IMR-90 (cell line): ENCODE measurements at regions not wholly inside any gene's neighbourhood (a gene's known extent, or its start where the extent isn't known, plus 50 kb on each side); places are given as distances from the start of the nearest gene placed in this dataset.

Experiments used
- ATAC-seq: fragments of 200-7000 bp; cut with Tn5 transposase; 2 replicates; pipeline ENCODE4 v1.9.1; 2020; ENCODE audit warnings: low read depth, mild to moderate bottlenecking, moderate library complexity
- BruUV-seq: library from RNA; stranded (reverse); fragments of 400-500 nt; replicated peaks from 2 replicates; lab custom pipeline; 2021; lab: Mats Ljungman, UMichigan
- CTCF ChIA-PET: fragments of 300-600 bp; formaldehyde crosslinking; extraction: SDS; loops from one replicate; lab custom pipeline; 2021; ENCODE audit warnings: antibody characterized with exemption; lab: Yijun Ruan, JAX
- POLR2A ChIA-PET: fragments of 300-600 bp; sonication (Branson Sonifier 250); formaldehyde crosslinking; loops from one replicate; lab custom pipeline; 2022; ENCODE audit warnings: antibody characterized with exemption; ENCODE audit not compliant: unreplicated experiment; lab: Charles Lee
- DNase-seq: peaks from one replicate; pipeline ENCODE4 v3.0.0; 2013
- H2AFZ ChIP-seq: replicated peaks from 2 replicates; pipeline ENCODE3; 2013; ENCODE audit warnings: low read length, mild to moderate bottlenecking; ENCODE audit not compliant: poor library complexity
- H2AK5ac ChIP-seq: 2 replicates; pipeline ENCODE4 v1.6.1; 2013; ENCODE audit warnings: low read depth, low read length, inconsistent platforms
- H2AK9ac ChIP-seq: replicated peaks from 2 replicates; pipeline ENCODE3; 2013; ENCODE audit warnings: mild to moderate bottlenecking, low read depth, low read length, moderate library complexity; ENCODE audit not compliant: poor library complexity
- H2BK120ac ChIP-seq: 2 replicates; pipeline ENCODE4 v1.6.1; 2013; ENCODE audit warnings: low read depth, low read length, inconsistent platforms
- H2BK15ac ChIP-seq: 3 replicates; pipeline ENCODE4 v1.6.1; 2013; ENCODE audit warnings: low read depth, low read length, inconsistent platforms
- H2BK20ac ChIP-seq: 2 replicates; pipeline ENCODE4 v1.6.1; 2013; ENCODE audit warnings: low read depth, mild to moderate bottlenecking, inconsistent platforms, low read length, moderate library complexity
- H2BK5ac ChIP-seq: 2 replicates; pipeline ENCODE4 v1.6.1; 2013; ENCODE audit warnings: mild to moderate bottlenecking, low read depth, low read length, inconsistent platforms; ENCODE audit not compliant: poor library complexity, severe bottlenecking
- H3K14ac ChIP-seq: replicated peaks from 2 replicates; pipeline ENCODE4 v1.6.1; 2013; ENCODE audit warnings: low read depth, low read length, inconsistent platforms
- H3K18ac ChIP-seq: 2 replicates; pipeline ENCODE4 v1.6.1; 2013; ENCODE audit warnings: low read depth, low read length, control low read depth
- H3K23ac ChIP-seq: 2 replicates; pipeline ENCODE4 v1.6.1; 2013; ENCODE audit warnings: low read depth, low read length, inconsistent platforms
- H3K27ac ChIP-seq: 2 replicates; pipeline ENCODE4 v1.5.1; 2013; ENCODE audit warnings: mild to moderate bottlenecking, control low read depth, low read length; ENCODE audit not compliant: insufficient read depth
- H3K27me3 ChIP-seq: 2 replicates; pipeline ENCODE4 v1.6.1; 2013; ENCODE audit warnings: low read length; ENCODE audit not compliant: control insufficient read depth, insufficient read depth
- H3K36me3 ChIP-seq: 2 replicates; pipeline ENCODE4 v1.6.1; 2013; ENCODE audit warnings: low read length, mixed read lengths; ENCODE audit not compliant: control insufficient read depth, insufficient read depth
- H3K4ac ChIP-seq: 2 replicates; pipeline ENCODE4 v1.6.1; 2013; ENCODE audit warnings: low read depth, low read length, inconsistent platforms
- H3K4me1 ChIP-seq: 2 replicates; pipeline ENCODE4 v1.6.1; 2013; ENCODE audit warnings: low read length, mixed read lengths; ENCODE audit not compliant: control insufficient read depth, insufficient read depth
- H3K4me2 ChIP-seq: 2 replicates; pipeline ENCODE4 v1.6.1; 2013; ENCODE audit warnings: low read depth, mild to moderate bottlenecking, control low read depth, low read length, moderate library complexity
- H3K4me3 ChIP-seq: 2 replicates; pipeline ENCODE4 v1.5.1; 2013; ENCODE audit warnings: low read depth, mild to moderate bottlenecking, control low read depth, low read length, moderate library complexity; ENCODE audit not compliant: insufficient read depth
- H3K56ac ChIP-seq: 2 replicates; pipeline ENCODE4 v1.6.1; 2013; ENCODE audit warnings: low read length, inconsistent platforms; ENCODE audit not compliant: insufficient read depth; ENCODE audit errors: extremely low read depth
- H3K79me1 ChIP-seq, 2 experiments: 2 replicates each; pipeline ENCODE4 v1.6.1; 2013; ENCODE audit warnings: low read length in 2 of 2, inconsistent platforms in 1 of 2, low read depth in 1 of 2
- H3K9ac ChIP-seq: 2 replicates; pipeline ENCODE4 v1.6.1; 2013; ENCODE audit warnings: low read depth, low read length, control low read depth
- H3K9me1 ChIP-seq: 2 replicates; pipeline ENCODE4 v1.6.1; 2013; ENCODE audit warnings: low read length, inconsistent platforms; ENCODE audit not compliant: insufficient read depth
- H3K9me3 ChIP-seq: 2 replicates; pipeline ENCODE4 v1.6.1; 2013; ENCODE audit warnings: low read length; ENCODE audit not compliant: control insufficient read depth, insufficient read depth
- H4K20me1 ChIP-seq: 2 replicates; pipeline ENCODE4 v1.6.1; 2013; ENCODE audit warnings: low read length, inconsistent platforms; ENCODE audit not compliant: insufficient read depth
- H4K5ac ChIP-seq: 2 replicates; pipeline ENCODE4 v1.6.1; 2013; ENCODE audit warnings: mild to moderate bottlenecking, low read depth, low read length, control low read depth
- H4K8ac ChIP-seq, 2 experiments: 2 replicates each; pipeline ENCODE4 v1.6.1; 2013; ENCODE audit warnings: low read depth in 2 of 2, low read length in 2 of 2, control low read depth in 1 of 2, inconsistent platforms in 1 of 2
- H4K91ac ChIP-seq: 2 replicates; pipeline ENCODE4 v1.6.1; 2013; ENCODE audit warnings: low read depth, low read length, inconsistent platforms; ENCODE audit not compliant: insufficient read depth
- CEBPB ChIP-seq: IDR thresholded peaks from 2 replicates; pipeline ENCODE4 v1.6.1; 2012; ENCODE audit warnings: low read depth, low read length, improper control_type of control experiment
- MXI1 ChIP-seq: IDR thresholded peaks from 2 replicates; pipeline ENCODE4 v1.6.1; 2012; ENCODE audit warnings: low read depth, mild to moderate bottlenecking, low read length, moderate library complexity, borderline replicate concordance
- RAD21 ChIP-seq: IDR thresholded peaks from 2 replicates; pipeline ENCODE4 v1.6.1; 2012; ENCODE audit warnings: low read length, improper control_type of control experiment
- WGBS, 2 experiments: methylation state at CpG; one replicate each; pipeline versions ENCODE4 v1.1.5 to v1.1.7; 2013; ENCODE audit warnings: missing lambda C conversion rate in 2 of 2; ENCODE audit not compliant: insufficient read length in 1 of 2; ENCODE audit errors: extremely low coverage in 2 of 2; 5-methylcytosine and 5-hydroxymethylcytosine counted together
- dilution Hi-C: fragments of 300-500 bp; cut with HindIII; formaldehyde crosslinking; loops from one replicate; pipeline ENCODE4 v1.14.3; 2018; ENCODE audit warnings: low sequenced_read_pairs; ENCODE audit not compliant: unreplicated experiment
- in situ Hi-C: fragments of 300-500 bp; cut with MboI; formaldehyde crosslinking; loops from 3 replicates; pipeline ENCODE4 v1.14.3; 2019; ENCODE audit warnings: low sequenced_read_pairs, inconsistent platforms, mixed read lengths
- intact Hi-C: fragments of 100-400 bp; cut with micrococcal nuclease; formaldehyde crosslinking; loops from 2 replicates; pipeline ENCODE4 v1.10.0; 2022
- TF ChIP-seq, protein P1 (sequence below): fragments of 150-350 bp; IDR thresholded peaks from 2 replicates; pipeline ENCODE4 v1.6.1; 2016; ENCODE audit warnings: low read depth, mild to moderate bottlenecking, low read length, moderate library complexity, borderline replicate concordance

DNA sequence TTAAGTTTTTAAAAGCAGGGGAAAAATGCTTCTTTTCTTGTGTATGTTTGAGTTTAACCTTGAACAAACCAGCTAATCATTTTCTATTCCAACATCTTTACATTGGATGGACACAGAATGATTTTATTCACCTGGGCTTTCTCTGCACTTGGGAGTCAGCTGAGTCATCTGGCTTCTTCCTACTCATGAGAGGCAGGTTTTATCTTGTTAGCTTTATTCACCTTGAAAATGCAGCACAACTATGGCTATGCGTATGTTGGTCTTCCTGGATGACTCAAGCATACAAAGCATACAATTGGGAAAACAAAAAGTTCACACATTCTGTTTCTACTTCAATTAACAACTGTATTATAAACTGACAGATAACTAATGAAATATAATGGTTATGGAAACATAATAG, 737.7 kb downstream of the FRK start:
- no peak overlapping the region for H3K4me2 ChIP-seq
- POLR2A ChIA-PET: no interaction called here

More for the DNA sequence above, 737.7 kb downstream of the FRK start:
- H3K36me3 ChIP-seq: no peaks in the 10 kb centered on the region
- no peak overlapping the region for H3K56ac ChIP-seq
- no peak overlapping the region for H4K5ac ChIP-seq
- no peak overlapping the region for H2AK5ac ChIP-seq
- no peaks in the 10 kb centered on the region for H3K79me1 ChIP-seq
- no peak overlapping the region for H2BK15ac ChIP-seq
- no peak overlapping the region for H2BK120ac ChIP-seq
- H3K9ac ChIP-seq: no peak overlapping the region
- H3K14ac ChIP-seq: no peak overlapping the region
- DNase-seq: no peak
- BruUV-seq: no TSS peak
- no peak overlapping the region for H2AFZ ChIP-seq
- TF ChIP-seq CEBPB: no peak
- TF ChIP-seq, protein P1, sequence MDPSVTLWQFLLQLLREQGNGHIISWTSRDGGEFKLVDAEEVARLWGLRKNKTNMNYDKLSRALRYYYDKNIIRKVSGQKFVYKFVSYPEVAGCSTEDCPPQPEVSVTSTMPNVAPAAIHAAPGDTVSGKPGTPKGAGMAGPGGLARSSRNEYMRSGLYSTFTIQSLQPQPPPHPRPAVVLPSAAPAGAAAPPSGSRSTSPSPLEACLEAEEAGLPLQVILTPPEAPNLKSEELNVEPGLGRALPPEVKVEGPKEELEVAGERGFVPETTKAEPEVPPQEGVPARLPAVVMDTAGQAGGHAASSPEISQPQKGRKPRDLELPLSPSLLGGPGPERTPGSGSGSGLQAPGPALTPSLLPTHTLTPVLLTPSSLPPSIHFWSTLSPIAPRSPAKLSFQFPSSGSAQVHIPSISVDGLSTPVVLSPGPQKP: no peak
- TF ChIP-seq RAD21: no peak
- no peak for TF ChIP-seq MXI1
- no peak overlapping the region for H4K8ac ChIP-seq
- no peak overlapping the region for H3K4me3 ChIP-seq
- WGBS, 2 experiments: no CpG with 5 or more reads among the region's 1 CpG
- no peaks in the 10 kb centered on the region for H3K27me3 ChIP-seq
- no peak overlapping the region for H2AK9ac ChIP-seq
- no peak for ATAC-seq
- H2BK5ac ChIP-seq: no peak overlapping the region
- CTCF ChIA-PET: no interaction called here
- no peak overlapping the region for H3K18ac ChIP-seq
- H3K4ac ChIP-seq: no peak overlapping the region
- 0 out of 2 replicates have a peak, but pooled peaks cover 2% of the 10 kb centered on the region for H3K9me3 ChIP-seq
- no peaks in the 10 kb centered on the region for H3K9me1 ChIP-seq
- no peak overlapping the region for H2BK20ac ChIP-seq
- H3K23ac ChIP-seq: no peak overlapping the region
- no peak overlapping the region for H4K91ac ChIP-seq
- dilution Hi-C loops: no loop called here
- intact Hi-C loops: no loop called here
- H4K20me1 ChIP-seq: no peaks in the 10 kb centered on the region
- in situ Hi-C loops: no loop called here
- H3K27ac ChIP-seq: no peak overlapping the region
- H3K4me1 ChIP-seq: no peaks in the 10 kb centered on the region
